Colonic mucosa (tissue), 4 donors: ENCODE measurements at regions not wholly inside any gene's neighbourhood (a gene's known extent, or its start where the extent isn't known, plus 50 kb on each side); places are given as distances from the start of the nearest gene placed in this dataset.

Source experiments
- DNase-seq: peaks from one replicate; pipeline ENCODE4 v3.0.0-alpha.2; 2020
- H3K27ac ChIP-seq: fragments of 200-600 bp; one replicate; pipeline ENCODE4 v1.8.0; 2021
- H3K27me3 ChIP-seq: fragments of 200-600 bp; one replicate; pipeline ENCODE4 v1.8.0; 2021
- H3K36me3 ChIP-seq: fragments of 200-600 bp; one replicate; pipeline ENCODE4 v1.8.0; 2021
- H3K4me1 ChIP-seq: fragments of 200-600 bp; one replicate; pipeline ENCODE4 v1.8.0; 2021; ENCODE audit warnings: mild to moderate bottlenecking
- H3K4me3 ChIP-seq: fragments of 200-600 bp; one replicate; pipeline ENCODE4 v1.8.0; 2021
- H3K9ac ChIP-seq, 2 donors: one replicate each; pipeline ENCODE4 v1.7.0; 2013; ENCODE audit warnings: control low read depth in 2 of 2, low read depth in 2 of 2, low read length in 2 of 2
- H3K9me3 ChIP-seq: fragments of 200-600 bp; one replicate; pipeline ENCODE4 v1.8.0; 2021
- intact Hi-C: fragments of 100-400 bp; cut with DNase I; formaldehyde crosslinking; loops from one replicate; pipeline ENCODE4 v1.14.1; 2022
- TF ChIP-seq, protein P1 (sequence below): fragments of 200-600 bp; IDR thresholded peaks from one replicate; pipeline ENCODE4 v1.8.0; 2022; ENCODE audit warnings: antibody characterized with exemption, mild to moderate bottlenecking
- donor health status: healthy.
- donor health status: DM: no; HTN: no; CAD: no.
- donor health status: DM: no; HTN: no; CAD: no.

DNA sequence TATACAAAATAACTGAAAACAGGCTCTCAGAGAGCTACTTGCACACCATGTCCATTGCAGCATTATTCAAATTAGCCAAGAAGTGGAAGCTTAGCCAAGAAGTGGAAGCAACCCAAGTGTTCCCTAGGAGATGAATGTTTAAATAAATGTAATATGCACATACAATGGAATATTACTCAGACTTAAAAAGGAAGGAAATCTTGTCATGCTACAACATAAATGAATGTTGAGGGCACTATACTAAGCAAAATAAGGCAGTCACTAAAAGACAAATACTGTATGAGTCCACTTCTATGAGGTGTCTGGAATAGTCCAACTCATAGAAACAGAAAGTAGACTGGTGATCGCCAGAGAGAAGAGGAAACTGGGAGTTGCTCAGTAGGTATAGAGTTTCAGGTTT lies 438.1 kb downstream of the MAT2B start:
- H3K4me1 ChIP-seq = no peaks in the 10 kb centered on the region
- intact Hi-C loops = no loop called here
- no peak overlapping the region for H3K4me3 ChIP-seq
- no peaks in the 10 kb centered on the region for H3K9me3 ChIP-seq
- no peak overlapping the region for H3K27ac ChIP-seq
- DNase-seq = no peak
- no peaks in the 10 kb centered on the region for H3K36me3 ChIP-seq
- H3K27me3 ChIP-seq = no peaks in the 10 kb centered on the region
- TF ChIP-seq, protein P1, sequence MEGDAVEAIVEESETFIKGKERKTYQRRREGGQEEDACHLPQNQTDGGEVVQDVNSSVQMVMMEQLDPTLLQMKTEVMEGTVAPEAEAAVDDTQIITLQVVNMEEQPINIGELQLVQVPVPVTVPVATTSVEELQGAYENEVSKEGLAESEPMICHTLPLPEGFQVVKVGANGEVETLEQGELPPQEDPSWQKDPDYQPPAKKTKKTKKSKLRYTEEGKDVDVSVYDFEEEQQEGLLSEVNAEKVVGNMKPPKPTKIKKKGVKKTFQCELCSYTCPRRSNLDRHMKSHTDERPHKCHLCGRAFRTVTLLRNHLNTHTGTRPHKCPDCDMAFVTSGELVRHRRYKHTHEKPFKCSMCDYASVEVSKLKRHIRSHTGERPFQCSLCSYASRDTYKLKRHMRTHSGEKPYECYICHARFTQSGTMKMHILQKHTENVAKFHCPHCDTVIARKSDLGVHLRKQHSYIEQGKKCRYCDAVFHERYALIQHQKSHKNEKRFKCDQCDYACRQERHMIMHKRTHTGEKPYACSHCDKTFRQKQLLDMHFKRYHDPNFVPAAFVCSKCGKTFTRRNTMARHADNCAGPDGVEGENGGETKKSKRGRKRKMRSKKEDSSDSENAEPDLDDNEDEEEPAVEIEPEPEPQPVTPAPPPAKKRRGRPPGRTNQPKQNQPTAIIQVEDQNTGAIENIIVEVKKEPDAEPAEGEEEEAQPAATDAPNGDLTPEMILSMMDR = no peak
- H3K9ac ChIP-seq = no peak overlapping the region

DNA sequence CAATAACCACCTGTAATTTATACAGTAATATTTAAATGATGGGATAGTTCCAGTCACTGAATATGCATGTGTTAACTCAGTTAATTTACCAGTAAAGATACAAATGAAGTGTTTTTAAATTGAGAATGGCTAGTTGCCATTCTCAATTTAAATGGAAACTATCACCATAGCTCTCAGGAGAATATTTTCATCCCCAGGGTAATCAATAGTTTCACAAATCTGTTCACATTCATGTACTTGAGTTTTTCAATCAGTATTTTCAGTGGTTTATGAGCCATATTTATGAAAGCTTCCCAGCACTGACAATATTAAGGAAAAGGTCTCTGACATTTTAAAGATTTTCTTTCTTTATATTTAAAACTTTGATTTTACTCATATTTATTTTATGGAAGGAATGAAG lies 439.3 kb downstream of the MAT2B start:
- Histone ChIP-seq H3K4me1 (no peaks in the 10 kb centered on the region), H3K36me3 (no peaks in the 10 kb centered on the region), H3K4me3 (no peak overlapping the region), H3K27ac (no peak overlapping the region), H3K9ac (no peak overlapping the region), H3K9me3 (no peaks in the 10 kb centered on the region), H3K27me3 (no peaks in the 10 kb centered on the region)
- TF ChIP-seq, protein P1 = no peak
- intact Hi-C loops = no loop called here
- no peak for DNase-seq

DNA sequence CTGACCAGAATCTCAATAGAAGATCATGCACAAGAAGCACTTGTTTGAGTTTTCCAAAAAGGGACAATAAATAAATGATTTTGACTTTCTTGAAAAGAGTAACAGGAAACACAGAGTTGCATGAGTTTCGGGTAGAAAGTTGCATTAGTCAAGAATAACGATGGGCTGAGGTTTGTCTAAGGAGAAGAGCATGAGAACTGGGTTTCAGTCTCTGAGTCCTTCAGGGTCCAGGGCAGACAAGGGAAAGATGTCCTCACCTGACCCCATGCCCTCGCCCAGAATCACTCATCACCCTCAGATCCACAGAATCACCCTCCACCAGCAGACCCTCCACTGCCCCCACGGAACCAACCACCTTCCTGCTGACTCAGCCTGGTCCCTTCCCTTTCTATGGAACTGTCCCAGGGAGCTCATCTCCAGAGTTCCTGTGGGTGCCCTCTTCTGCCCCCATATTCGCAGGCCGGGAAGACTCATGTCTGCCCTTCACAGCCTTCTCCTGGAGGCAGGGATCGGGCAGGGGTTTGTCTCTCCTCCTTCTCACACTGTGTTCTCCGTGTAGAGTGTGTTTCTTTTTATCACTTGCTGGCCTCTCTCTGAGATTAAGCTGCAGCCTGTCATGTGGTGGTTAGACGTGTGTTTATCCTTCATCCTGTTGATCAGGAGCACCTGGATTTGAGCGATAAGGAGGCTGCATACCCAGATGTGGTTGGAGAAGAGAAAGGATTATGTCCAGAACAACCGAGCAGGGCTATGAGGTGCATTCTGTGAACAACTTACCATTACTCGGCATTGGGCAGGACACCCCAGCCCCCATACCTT lies 442.6 kb downstream of the MAT2B start:
- no peak for DNase-seq
- no peak overlapping the region for H3K27ac ChIP-seq
- TF ChIP-seq, protein P1 = no peak
- H3K27me3 ChIP-seq = no peaks in the 10 kb centered on the region
- H3K9me3 ChIP-seq = no peaks in the 10 kb centered on the region
- no peak overlapping the region for H3K9ac ChIP-seq
- intact Hi-C loops = no loop called here
- no peaks in the 10 kb centered on the region for H3K36me3 ChIP-seq
- no peak overlapping the region for H3K4me3 ChIP-seq
- H3K4me1 ChIP-seq = no peaks in the 10 kb centered on the region

DNA sequence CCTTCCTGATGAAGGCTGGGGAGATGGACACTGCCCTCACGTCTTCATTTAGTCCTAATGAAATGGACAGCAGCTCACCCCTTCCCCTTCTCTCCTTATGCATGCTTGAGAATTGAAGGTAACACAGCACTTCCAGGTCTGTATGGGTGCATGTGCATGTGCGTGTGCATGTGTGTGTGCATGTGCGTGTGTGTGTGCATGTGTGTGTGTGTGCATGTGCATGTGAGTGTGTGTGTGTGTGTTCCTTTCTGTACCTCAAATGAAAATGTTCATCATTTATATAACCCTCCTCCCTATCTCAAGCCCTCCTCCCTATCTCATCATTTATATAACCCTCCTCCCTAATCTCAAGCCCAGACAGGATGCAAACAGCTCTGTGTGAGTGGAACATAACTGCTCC lies 444.8 kb downstream of the MAT2B start:
- Histone ChIP-seq H3K4me1 (no peaks in the 10 kb centered on the region), H3K36me3 (no peaks in the 10 kb centered on the region), H3K27me3 (no peaks in the 10 kb centered on the region), H3K27ac (no peak overlapping the region), H3K4me3 (no peak overlapping the region), H3K9me3 (no peaks in the 10 kb centered on the region), H3K9ac (no peak overlapping the region)
- TF ChIP-seq, protein P1 = no peak
- intact Hi-C loops = no loop called here
- DNase-seq = no peak

DNA sequence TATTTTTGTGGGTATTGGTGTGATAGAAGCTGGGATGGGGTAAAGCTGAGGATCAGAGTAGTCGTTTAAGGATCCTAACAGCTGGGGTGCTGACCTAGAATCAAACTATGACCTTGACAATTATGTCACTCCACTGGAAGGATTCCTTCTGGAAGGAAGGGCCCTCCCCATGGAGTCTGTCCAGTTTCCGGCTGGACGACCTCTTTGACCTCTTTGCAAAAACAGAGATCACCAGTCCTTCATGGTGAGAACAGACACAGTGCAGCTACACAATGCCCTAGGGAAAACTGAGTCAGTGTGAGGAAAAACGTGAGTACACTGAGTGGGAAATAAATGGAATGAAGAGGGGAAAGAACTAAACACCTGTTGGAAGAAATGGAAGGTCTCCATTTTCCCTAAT lies 445.6 kb downstream of the MAT2B start:
- Histone ChIP-seq H3K27ac (no peak overlapping the region), H3K9me3 (no peaks in the 10 kb centered on the region), H3K36me3 (no peaks in the 10 kb centered on the region), H3K9ac (no peak overlapping the region), H3K27me3 (no peaks in the 10 kb centered on the region), H3K4me1 (no peaks in the 10 kb centered on the region), H3K4me3 (no peak overlapping the region)
- intact Hi-C loops = no loop called here
- DNase-seq = no peak
- TF ChIP-seq, protein P1 = no peak
